GM12878 (cell line): ENCODE measurements at regions not wholly inside any gene's neighbourhood (a gene's known extent, or its start where the extent isn't known, plus 50 kb on each side); places are given as distances from the start of the nearest gene placed in this dataset.

Experiments
- ATAC-seq: fragments of 200-7000 bp; cut with Tn5 transposase; 3 replicates; pipeline ENCODE4 v1.9.1; 2020; ENCODE audit warnings: mild to moderate bottlenecking, moderate library complexity
- BruUV-seq: library from RNA; stranded (reverse); fragments of 400-500 nt; replicated peaks from 2 replicates; lab custom pipeline; 2021; lab: Mats Ljungman, UMichigan
- CTCF ChIA-PET: fragments of 300-600 bp; sonication (Branson Sonifier 250); formaldehyde crosslinking; extraction: SDS; loops from one replicate; lab custom pipeline; 2021; ENCODE audit warnings: inconsistent platforms; lab: Yijun Ruan, JAX
- POLR2A ChIA-PET: fragments of 350-600 bp; formaldehyde crosslinking; extraction: SDS; loops from one replicate; lab custom pipeline; 2021; ENCODE audit warnings: inconsistent platforms; lab: Charles Lee
- RAD21 ChIA-PET: fragments of 300-600 bp; sonication (Branson Sonifier 250); formaldehyde crosslinking; loops from one replicate; lab custom pipeline; 2023; ENCODE audit warnings: antibody characterized with exemption; ENCODE audit not compliant: unreplicated experiment; lab: Charles Lee
- SMC1A ChIA-PET: fragments of 300-600 bp; sonication (Branson Sonifier 250); formaldehyde crosslinking; loops from one replicate; lab custom pipeline; 2023; ENCODE audit not compliant: unreplicated experiment, uncharacterized antibody; lab: Charles Lee
- DNase-seq: peaks from one replicate; pipeline ENCODE4 v3.0.0-alpha.2; 2011; ENCODE audit warnings: low read depth, low spot score
- FAIRE-seq: peaks from 3 replicates; lab custom pipeline; 2011; peaks lifted over from hg19 to GRCh38; lab: Jason Lieb, UNC
- H2AFZ ChIP-seq: 2 replicates; pipeline ENCODE4 v1.6.0; 2011; ENCODE audit warnings: low read depth, low read length, control low read depth; ENCODE audit not compliant: control insufficient read depth
- H3K27ac ChIP-seq: 2 replicates; pipeline ENCODE4 v1.5.1; 2011; ENCODE audit warnings: control low read depth; ENCODE audit not compliant: control insufficient read depth, insufficient read depth
- H3K27me3 ChIP-seq, 2 experiments: replicated peaks in 1 of 2; 2 replicates each; pipeline versions ENCODE4 v1.6.0 to v1.6.1; 2011; ENCODE audit warnings: low read length in 1 of 2; ENCODE audit not compliant: control insufficient read depth in 2 of 2, insufficient read depth in 2 of 2
- H3K36me3 ChIP-seq, 2 experiments: 2 replicates each; pipeline ENCODE4 v1.5.1; 2011; ENCODE audit warnings: low read length in 1 of 2; ENCODE audit not compliant: control insufficient read depth in 2 of 2, insufficient read depth in 2 of 2
- H3K4me1 ChIP-seq: 2 replicates; pipeline ENCODE4 v1.6.1; 2011; ENCODE audit warnings: mild to moderate bottlenecking, low read length, moderate library complexity, mixed read lengths; ENCODE audit not compliant: control insufficient read depth, insufficient read depth
- H3K4me2 ChIP-seq: 2 replicates; pipeline ENCODE4 v1.6.0; 2011; ENCODE audit warnings: control low read depth; ENCODE audit not compliant: control insufficient read depth, insufficient read depth
- H3K4me3 ChIP-seq: fragments of 200-600 bp; sonication (generic); 2 replicates; pipeline ENCODE4 v1.5.1; 2016
- H3K79me2 ChIP-seq: 2 replicates; pipeline ENCODE4 v1.6.0; 2011; ENCODE audit warnings: low read length; ENCODE audit not compliant: control insufficient read depth, insufficient read depth
- H3K9ac ChIP-seq: 2 replicates; pipeline ENCODE4 v1.8.0; 2011; ENCODE audit warnings: low read length, control low read depth, mixed read lengths; ENCODE audit not compliant: control insufficient read depth, insufficient read depth
- H3K9me3 ChIP-seq: replicated peaks from 3 replicates; pipeline ENCODE4 v1.5.1; 2011; ENCODE audit warnings: mild to moderate bottlenecking, low read length; ENCODE audit not compliant: control insufficient read depth, insufficient read depth
- H4K20me1 ChIP-seq: 2 replicates; pipeline ENCODE4 v1.6.0; 2011; ENCODE audit not compliant: control insufficient read depth, insufficient read depth
- BCLAF1 ChIP-seq: fragments of 450-650 bp; IDR thresholded peaks from 2 replicates; pipeline ENCODE4 v1.6.1; 2017; ENCODE audit warnings: antibody characterized with exemption, mild to moderate bottlenecking, moderate library complexity
- CBFB ChIP-seq: IDR thresholded peaks from 2 replicates; pipeline ENCODE4 v1.6.1; 2016; ENCODE audit warnings: antibody characterized with exemption, low read depth
- CEBPB ChIP-seq, 2 experiments: fragments of 150-350 bp in 1 of 2; IDR thresholded peaks; 2 replicates each; pipeline ENCODE4 v1.6.1; 2012 to 2014; ENCODE audit warnings: low read depth in 2 of 2, low read length in 2 of 2, borderline replicate concordance in 1 of 2, inconsistent platforms in 1 of 2
- FOXK2 ChIP-seq: fragments of 450-650 bp; IDR thresholded peaks from 2 replicates; pipeline ENCODE4 v1.6.1; 2017; ENCODE audit warnings: mild to moderate bottlenecking, moderate library complexity
- IRF5 ChIP-seq: fragments of 450-650 bp; IDR thresholded peaks from 2 replicates; pipeline ENCODE4 v1.6.1; 2017; ENCODE audit warnings: borderline replicate concordance
- SIN3A ChIP-seq: IDR thresholded peaks from 2 replicates; pipeline ENCODE4 v1.6.1; 2012; ENCODE audit warnings: low read depth, low read length, improper control_type of control experiment
- TCF3 ChIP-seq: IDR thresholded peaks from 2 replicates; pipeline ENCODE4 v1.6.1; 2012; ENCODE audit warnings: low read depth, mild to moderate bottlenecking, low read length, borderline replicate concordance; ENCODE audit not compliant: insufficient read depth
- ZNF592 ChIP-seq: fragments of 450-650 bp; IDR thresholded peaks from 2 replicates; pipeline ENCODE4 v1.6.1; 2017; ENCODE audit warnings: mild to moderate bottlenecking, moderate library complexity
- whole genome bisulfite sequencing: methylation state at CpG from one replicate; pipeline ENCODE4 v1.1.6; 2016; ENCODE audit warnings: low lambda C conversion rate; ENCODE audit not compliant: insufficient replicate concordance, insufficient coverage; ENCODE audit errors: missing lambda C conversion rate; 5-methylcytosine and 5-hydroxymethylcytosine counted together
- in situ Hi-C: fragments of 300-500 bp; cut with MboI; formaldehyde crosslinking; loops from 9 replicates; pipeline ENCODE4 v1.14.3; 2018; ENCODE audit warnings: mixed read lengths
- intact Hi-C: fragments of 100-400 bp; cut with micrococcal nuclease; formaldehyde crosslinking; loops from one replicate; pipeline ENCODE4 v1.14.2; 2022; ENCODE audit not compliant: unreplicated experiment

GRCh38 chr1:95863086-95863485 is 629.1 kb downstream of the RWDD3 start:
- ChIA-PET CTCF (interaction anchor here (0.6 kb wide), 1 partner anchor 9 kb away, joined by 3 read pairs; no protein-coding TSS in a partner anchor), RAD21 (no interaction called here), POLR2A (no interaction called here), SMC1A (no interaction called here)
- FAIRE-seq (no peak), DNase-seq (no peak), ATAC-seq (no peak)
- in situ Hi-C loops (no loop called here), intact Hi-C loops (no loop called here)
- no peak overlapping the region for H2AFZ ChIP-seq
- no peak overlapping the region for H3K4me3 ChIP-seq
- no peak for TF ChIP-seq ZNF592
- no peaks in the 10 kb centered on the region for H3K27me3 ChIP-seq
- H3K36me3 ChIP-seq, result no peaks in the 10 kb centered on the region
- no peak overlapping the region for H3K9ac ChIP-seq
- H3K4me1 ChIP-seq, result no peaks in the 10 kb centered on the region
- H3K9me3 ChIP-seq, result no peaks in the 10 kb centered on the region
- no TSS peak for BruUV-seq
- 0% methylated on average over 2 of the region's 2 CpGs for WGBS
- H4K20me1 ChIP-seq, result no peaks in the 10 kb centered on the region
- no peak overlapping the region for H3K4me2 ChIP-seq
- no peak overlapping the region for H3K27ac ChIP-seq
- no peaks in the 10 kb centered on the region for H3K79me2 ChIP-seq

- no peaks in the 10 kb centered on the region for H3K9me3 ChIP-seq
- H3K27me3 ChIP-seq, result no peaks in the 10 kb centered on the region
- no peak overlapping the region for H2AFZ ChIP-seq
- FAIRE-seq (no peak), ATAC-seq (no peak), DNase-seq (no peak)
- POLR2A ChIA-PET, result no interaction called here
- RAD21 ChIA-PET, result interaction anchor here (0.8 kb wide), 1 partner anchor 638 kb away, joined by 3 read pairs; no protein-coding TSS in a partner anchor
- CTCF ChIA-PET, result no interaction called here
- TF ChIP-seq BCLAF1, result no peak
- no peak for TF ChIP-seq TCF3
- no peak for TF ChIP-seq CBFB
- TF ChIP-seq CEBPB (IDR thresholded peaks at IDR 0.05; ENCODE audit: borderline replicate concordance in 1 of 2, low read depth in 2 of 2, low read length in 2 of 2), result no peak
- no peak for TF ChIP-seq SIN3A
- TF ChIP-seq IRF5, result no peak
- TF ChIP-seq FOXK2, result no peak
- in situ Hi-C loops, result no loop called here
- no peaks in the 10 kb centered on the region for H3K36me3 ChIP-seq
- H4K20me1 ChIP-seq, result no peaks in the 10 kb centered on the region
- H3K4me1 ChIP-seq, result no peaks in the 10 kb centered on the region
- H3K4me3 ChIP-seq, result no peak overlapping the region
- intact Hi-C loops, result no loop called here
- H3K4me2 ChIP-seq, result no peak overlapping the region
- BruUV-seq, result no TSS peak
- H3K9ac ChIP-seq, result no peak overlapping the region
- no peaks in the 10 kb centered on the region for H3K79me2 ChIP-seq
- H3K27ac ChIP-seq, result no peak overlapping the region
- SMC1A ChIA-PET, result no interaction called here
These were observed 631.8 kb downstream of the RWDD3 start for GRCh38 chr1:95865769-95866168.
